GM13977 (cell line): ENCODE measurements at regions not wholly inside any gene's neighbourhood (a gene's known extent, or its start where the extent isn't known, plus 50 kb on each side); places are given as distances from the start of the nearest gene placed in this dataset.
"Not testable (repeated sequence)": the region's sequence is repeated elsewhere in the genome, so short reads cannot be mapped to it uniquely, and the experiment has no call there.

ENCODE experiments used
- DNase-seq: peaks from one replicate; pipeline ENCODE4 v3.0.0; 2012; ENCODE audit warnings: low spot score
- in situ Hi-C: fragments of 300-500 bp; cut with MboI; formaldehyde crosslinking; loops from one replicate; pipeline ENCODE4 v1.12.0; 2022; ENCODE audit warnings: low sequenced_read_pairs, low pct_unique_long_range_greater_than_20kb, mixed read lengths, inconsistent platforms; ENCODE audit not compliant: unreplicated experiment
- TF ChIP-seq, protein P1 (sequence below): IDR thresholded peaks from 2 replicates; pipeline ENCODE4 v1.5.1; 2012; ENCODE audit warnings: mild to moderate bottlenecking, control low read depth; ENCODE audit not compliant: insufficient read depth; ENCODE audit errors: extremely low read depth, missing control alignments

DNA sequence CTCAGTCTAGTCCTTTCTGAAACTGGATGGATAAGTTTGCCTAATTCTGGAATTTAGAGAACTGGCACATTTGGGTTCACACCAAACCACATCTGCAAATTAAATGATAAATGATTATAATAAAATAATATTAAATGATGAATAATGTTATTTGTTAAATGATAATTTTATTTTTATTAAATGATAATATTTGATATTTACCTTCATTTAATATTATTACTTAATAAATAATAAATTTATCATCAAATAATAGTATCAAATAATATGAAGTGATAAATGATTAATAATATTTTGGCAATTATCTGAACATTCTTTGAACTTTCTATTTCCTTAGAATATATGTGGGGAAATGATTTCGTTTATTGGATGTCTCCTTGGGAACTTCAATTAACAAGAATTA, 1604.2 kb downstream of the STIM2 start:
- TF ChIP-seq, protein P1, sequence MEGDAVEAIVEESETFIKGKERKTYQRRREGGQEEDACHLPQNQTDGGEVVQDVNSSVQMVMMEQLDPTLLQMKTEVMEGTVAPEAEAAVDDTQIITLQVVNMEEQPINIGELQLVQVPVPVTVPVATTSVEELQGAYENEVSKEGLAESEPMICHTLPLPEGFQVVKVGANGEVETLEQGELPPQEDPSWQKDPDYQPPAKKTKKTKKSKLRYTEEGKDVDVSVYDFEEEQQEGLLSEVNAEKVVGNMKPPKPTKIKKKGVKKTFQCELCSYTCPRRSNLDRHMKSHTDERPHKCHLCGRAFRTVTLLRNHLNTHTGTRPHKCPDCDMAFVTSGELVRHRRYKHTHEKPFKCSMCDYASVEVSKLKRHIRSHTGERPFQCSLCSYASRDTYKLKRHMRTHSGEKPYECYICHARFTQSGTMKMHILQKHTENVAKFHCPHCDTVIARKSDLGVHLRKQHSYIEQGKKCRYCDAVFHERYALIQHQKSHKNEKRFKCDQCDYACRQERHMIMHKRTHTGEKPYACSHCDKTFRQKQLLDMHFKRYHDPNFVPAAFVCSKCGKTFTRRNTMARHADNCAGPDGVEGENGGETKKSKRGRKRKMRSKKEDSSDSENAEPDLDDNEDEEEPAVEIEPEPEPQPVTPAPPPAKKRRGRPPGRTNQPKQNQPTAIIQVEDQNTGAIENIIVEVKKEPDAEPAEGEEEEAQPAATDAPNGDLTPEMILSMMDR: no peak
- in situ Hi-C loops: no loop called here
- no peak for DNase-seq

DNA sequence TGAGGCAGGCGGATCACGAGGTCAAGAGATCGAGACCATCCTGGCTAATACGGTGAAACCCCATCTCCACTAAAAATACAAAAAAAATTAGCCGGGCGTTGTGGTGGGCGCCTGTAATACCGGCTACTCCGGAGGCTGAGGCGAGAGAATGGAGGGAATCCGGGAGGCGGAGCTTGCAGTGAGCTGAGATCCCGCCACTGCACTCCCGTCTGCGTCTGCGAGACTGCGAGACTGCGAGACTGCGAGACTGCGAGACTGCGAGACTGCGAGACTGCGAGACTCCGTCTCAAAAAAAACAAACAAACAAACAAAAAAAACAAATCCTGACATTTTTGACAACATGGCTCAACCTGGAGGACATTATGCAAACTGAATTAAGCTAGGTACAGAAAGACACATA, 1606.2 kb downstream of the STIM2 start:
- DNase-seq: not testable (repeated sequence)

DNA sequence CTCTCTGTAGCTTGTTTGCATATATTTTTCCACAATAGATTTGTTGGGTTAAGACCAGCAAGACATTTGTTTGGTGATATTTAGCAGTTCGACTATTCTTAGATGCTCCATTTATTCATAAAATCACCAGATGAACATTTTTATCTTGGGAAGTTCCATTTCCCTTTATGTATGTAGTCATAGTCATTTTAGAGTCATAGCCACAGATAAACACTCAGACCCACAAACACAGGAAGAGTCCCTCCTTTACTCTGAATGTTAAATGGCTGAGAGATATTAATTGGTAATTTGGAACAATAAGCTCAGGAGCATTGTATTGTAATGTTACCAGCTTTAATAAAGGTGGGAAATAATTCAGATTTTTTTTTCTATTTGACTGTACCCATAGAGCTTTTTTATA, 1608.7 kb downstream of the STIM2 start:
- TF ChIP-seq, protein P1: no peak
- in situ Hi-C loops: no loop called here
- no peak for DNase-seq

More for the DNA sequence above, 1606.2 kb downstream of the STIM2 start:
- in situ Hi-C loops: not testable (repeated sequence)

DNA sequence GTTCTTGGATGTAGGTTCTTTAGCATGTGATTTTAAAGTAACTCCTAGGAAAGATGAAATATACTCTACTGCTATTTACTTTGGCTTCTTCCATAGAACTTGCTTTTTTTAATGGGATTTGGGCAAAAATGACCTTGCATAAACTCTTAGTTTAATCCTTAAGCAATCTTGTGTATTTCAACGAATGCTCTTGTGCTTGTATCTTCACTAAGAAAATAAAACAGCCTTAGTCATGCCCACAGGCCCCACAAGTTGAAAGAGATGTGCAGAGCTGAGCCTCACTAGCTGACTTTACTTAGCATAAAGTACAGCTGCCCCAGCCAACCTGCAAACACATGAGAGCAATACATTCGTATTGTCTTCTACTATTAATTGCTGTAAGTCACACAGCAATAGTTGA, 1609.2 kb downstream of the STIM2 start:
- DNase-seq: no peak
- in situ Hi-C loops: no loop called here
- TF ChIP-seq, protein P1: no peak

DNA sequence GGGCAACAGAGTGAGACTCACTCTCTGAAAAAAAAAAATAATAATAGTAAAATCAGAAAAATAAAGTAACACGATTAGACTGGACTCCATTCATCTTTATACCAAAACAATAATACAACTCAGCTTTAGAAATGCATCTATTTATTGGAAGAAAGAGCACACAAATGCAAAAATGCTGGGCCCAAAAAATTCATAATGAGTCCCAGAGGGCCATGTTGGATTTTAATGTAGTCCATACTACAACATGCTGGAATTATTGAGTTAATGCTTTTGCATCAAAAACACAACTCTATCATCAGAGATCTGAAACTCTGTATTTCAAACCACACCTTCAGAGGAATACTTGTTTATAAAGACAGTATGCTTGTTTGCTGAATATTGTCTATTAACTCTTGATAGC, 1614.7 kb downstream of the STIM2 start:
- TF ChIP-seq, protein P1: no peak
- no peak for DNase-seq
- in situ Hi-C loops: no loop called here

DNA sequence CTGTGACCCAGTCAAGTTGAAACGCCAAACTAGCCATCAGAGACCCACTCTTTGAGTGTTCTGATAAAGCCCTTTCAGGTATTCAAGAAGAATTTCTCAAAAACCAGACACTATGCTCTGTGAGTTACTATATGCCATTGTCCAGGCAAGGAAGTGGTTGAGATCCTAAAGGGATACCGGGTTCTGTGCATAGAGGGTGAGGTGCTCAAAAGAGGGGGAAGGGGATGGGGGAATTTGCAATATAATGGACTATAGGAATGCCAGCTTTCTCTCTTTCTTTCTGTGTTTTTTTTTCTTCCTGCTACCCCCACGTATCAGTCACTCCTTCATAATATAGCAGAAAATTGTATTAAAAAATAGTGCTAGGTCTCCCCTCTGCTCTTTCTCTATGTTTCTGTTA, 1619.0 kb downstream of the STIM2 start:
- no peak for DNase-seq
- TF ChIP-seq, protein P1: no peak
- in situ Hi-C loops: no loop called here

DNA sequence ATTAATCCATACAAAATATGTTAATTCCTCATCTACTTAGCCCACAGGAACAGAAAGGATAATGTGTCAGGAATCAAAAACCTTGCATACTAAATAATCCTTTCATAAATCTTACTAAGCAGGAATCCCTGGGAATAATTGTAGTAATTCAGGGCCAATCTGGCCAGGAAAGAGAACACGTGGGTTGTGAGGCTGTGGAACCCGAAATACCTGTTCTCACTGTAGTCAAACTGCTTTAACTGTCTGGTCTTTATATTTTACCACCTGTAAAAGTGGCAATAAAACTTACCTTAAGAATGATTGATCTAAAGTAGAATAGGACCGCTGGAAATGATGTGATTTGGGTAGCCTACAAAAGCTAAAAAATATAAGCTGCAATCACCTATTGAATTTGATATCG, 1620.9 kb downstream of the STIM2 start:
- in situ Hi-C loops: no loop called here
- DNase-seq: no peak
- TF ChIP-seq, protein P1: no peak
